HG03175 (cell line): ENCODE measurements at regions not wholly inside any gene's neighbourhood (a gene's known extent, or its start where the extent isn't known, plus 50 kb on each side); places are given as distances from the start of the nearest gene placed in this dataset.

Experiments used
- ATAC-seq: cut with Tn5 transposase; IDR thresholded peaks from one replicate; pipeline ENCODE4 v1.9.1; 2021; ENCODE audit warnings: mild to moderate bottlenecking, moderate library complexity; ENCODE audit not compliant: unreplicated experiment

GRCh38 chr6:105780146-105780860, 305.8 kb upstream of the PRDM1 start:
- peak; percentile 66 for ATAC-seq

- no peak for ATAC-seq
Measured at GRCh38 chr6:105779110-105779509, 307.0 kb upstream of the PRDM1 start.

- no peak for ATAC-seq
Measured at GRCh38 chr6:105775095-105775494, 311.0 kb upstream of the PRDM1 start.

- ATAC-seq = peak; percentile 87
Measured at GRCh38 chr6:105774247-105774646, 311.9 kb upstream of the PRDM1 start.

- ATAC-seq = no peak
Measured at GRCh38 chr6:105771313-105771970, 314.7 kb upstream of the PRDM1 start.

GRCh38 chr6:105769987-105770386, 316.1 kb upstream of the PRDM1 start:
- ATAC-seq = no peak

- ATAC-seq = no peak
Measured at GRCh38 chr6:105769197-105769596, 316.9 kb upstream of the PRDM1 start.

- ATAC-seq = no peak
Measured at GRCh38 chr6:105767541-105767940, 318.6 kb upstream of the PRDM1 start.

GRCh38 chr6:105765239-105765638, 320.9 kb upstream of the PRDM1 start:
- no peak for ATAC-seq

- ATAC-seq = no peak
Measured at GRCh38 chr6:105764315-105764714, 321.8 kb upstream of the PRDM1 start.

- ATAC-seq = no peak
Measured at GRCh38 chr6:105763866-105764265, 322.3 kb upstream of the PRDM1 start.

GRCh38 chr6:105760746-105761145, 325.4 kb upstream of the PRDM1 start:
- ATAC-seq = no peak

GRCh38 chr6:105759946-105760345, 326.2 kb upstream of the PRDM1 start:
- ATAC-seq = no peak

- no peak for ATAC-seq
Measured at GRCh38 chr6:105759015-105759414, 327.1 kb upstream of the PRDM1 start.

GRCh38 chr6:105757512-105758200, 328.5 kb upstream of the PRDM1 start:
- peak; percentile 91 for ATAC-seq

GRCh38 chr6:105755885-105756284, 330.3 kb upstream of the PRDM1 start:
- ATAC-seq = no peak

GRCh38 chr6:105753620-105754211, 332.4 kb upstream of the PRDM1 start:
- no peak for ATAC-seq

GRCh38 chr6:105753207-105753606, 332.9 kb upstream of the PRDM1 start:
- ATAC-seq = no peak

GRCh38 chr6:105750089-105750488, 336.0 kb upstream of the PRDM1 start:
- ATAC-seq = no peak

- no peak for ATAC-seq
Measured at GRCh38 chr6:105748737-105749161, 337.4 kb upstream of the PRDM1 start.

- ATAC-seq = no peak
Measured at GRCh38 chr6:105747823-105748405, 338.2 kb upstream of the PRDM1 start.
